HG03575 (cell line): ENCODE measurements at regions not wholly inside any gene's neighbourhood (a gene's known extent, or its start where the extent isn't known, plus 50 kb on each side); places are given as distances from the start of the nearest gene placed in this dataset.
"Not testable (repeated sequence)": the region's sequence is repeated elsewhere in the genome, so short reads cannot be mapped to it uniquely, and the experiment has no call there.

Experiments used
- ATAC-seq: cut with Tn5 transposase; IDR thresholded peaks from one replicate; pipeline ENCODE4 v1.9.1; 2021; ENCODE audit not compliant: unreplicated experiment, insufficient number of reproducible peaks, low FRiP score; ENCODE audit errors: extremely low read depth

- no peak for ATAC-seq
These were observed 247.7 kb downstream of the NSUN3 start for GRCh38 chr3:94310341-94311135.

GRCh38 chr3:94311651-94312050 lies 248.8 kb downstream of the NSUN3 start:
- no peak for ATAC-seq

- ATAC-seq, result no peak
These were observed 251.5 kb downstream of the NSUN3 start for GRCh38 chr3:94314218-94314883.

- ATAC-seq, result no peak
These were observed 254.2 kb downstream of the NSUN3 start for GRCh38 chr3:94317017-94317416.

- ATAC-seq, result no peak
These were observed 260.7 kb downstream of the NSUN3 start for GRCh38 chr3:94323596-94323995.

- ATAC-seq, result no peak
These were observed 269.0 kb downstream of the NSUN3 start for GRCh38 chr3:94331831-94332230.

GRCh38 chr3:94336046-94336753 lies 273.3 kb downstream of the NSUN3 start:
- ATAC-seq, result no peak

GRCh38 chr3:94345101-94345500 lies 282.2 kb downstream of the NSUN3 start:
- no peak for ATAC-seq

- ATAC-seq, result no peak
These were observed 286.5 kb downstream of the NSUN3 start for GRCh38 chr3:94349310-94349878.

GRCh38 chr3:94356581-94356980 lies 293.7 kb downstream of the NSUN3 start:
- no peak for ATAC-seq

GRCh38 chr3:94359996-94360395 lies 297.1 kb downstream of the NSUN3 start:
- no peak for ATAC-seq

GRCh38 chr3:94360987-94361386 lies 298.1 kb downstream of the NSUN3 start:
- no peak for ATAC-seq

- no peak for ATAC-seq
These were observed 299.5 kb downstream of the NSUN3 start for GRCh38 chr3:94362393-94362792.

GRCh38 chr3:94365006-94365405 lies 302.1 kb downstream of the NSUN3 start:
- no peak for ATAC-seq

- no peak for ATAC-seq
These were observed 309.2 kb downstream of the NSUN3 start for GRCh38 chr3:94372026-94372425.

GRCh38 chr3:94373456-94373855 lies 310.6 kb downstream of the NSUN3 start:
- ATAC-seq, result no peak

GRCh38 chr3:94374439-94375161 lies 311.7 kb downstream of the NSUN3 start:
- no peak for ATAC-seq

GRCh38 chr3:94377123-94377696 lies 314.3 kb downstream of the NSUN3 start:
- not testable (repeated sequence) for ATAC-seq

GRCh38 chr3:94377863-94378262 lies 315.0 kb downstream of the NSUN3 start:
- ATAC-seq, result not testable (repeated sequence)
